ENCODE measurements at regions not wholly inside any gene's neighbourhood (a gene's known extent, or its start where the extent isn't known, plus 50 kb on each side); places are given as distances from the start of the nearest gene placed in this dataset.

GRCh38 chr3:74463515-74463914, 150.9 kb downstream of the CNTN3 start:
- no peak for DNase-seq (ENCODE audit: extremely low spot score in 2 of 2)
- Histone ChIP-seq H3K4me1 (no peaks in the 10 kb centered on the region), H3K36me3 (no peaks in the 10 kb centered on the region), H3K27me3 (no peaks in the 10 kb centered on the region), H3K4me3 (no peak overlapping the region), H3K27ac (no peak overlapping the region), H3K9me3 (no peaks in the 10 kb centered on the region)
- intact Hi-C loops (cut with DNase I): no loop called here
- no peak for TF ChIP-seq CTCF (IDR thresholded peaks at IDR 0.05)
- no peak for TF ChIP-seq POLR2AphosphoS5 (IDR thresholded peaks at IDR 0.05; ENCODE audit: insufficient read depth in 1 of 2, low read depth in 1 of 2)
- TF ChIP-seq POLR2A (IDR thresholded peaks at IDR 0.05): no peak

DNA sequence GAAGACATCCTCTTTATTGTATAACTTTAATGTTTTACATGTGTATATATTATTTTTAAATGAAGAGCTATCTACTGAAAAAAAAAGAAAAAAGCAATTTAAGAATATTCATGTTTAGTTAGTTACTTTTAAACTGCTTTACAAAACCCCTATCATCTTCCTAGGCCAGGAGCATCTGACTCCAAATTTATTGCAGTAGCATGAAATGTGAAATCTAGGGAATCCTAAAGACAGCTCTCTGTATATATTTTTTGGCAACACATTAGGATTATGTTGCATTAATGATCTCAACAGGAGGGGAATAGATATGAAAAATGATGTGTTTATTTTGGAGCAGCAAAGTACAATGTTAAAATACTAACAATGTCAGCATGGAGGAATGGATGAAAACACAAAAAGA, 158.3 kb downstream of the CNTN3 start:
- intact Hi-C loops (cut with DNase I): no loop called here
- H3K4me3 ChIP-seq: no peak overlapping the region
- H3K9me3 ChIP-seq: no peaks in the 10 kb centered on the region
- no peak overlapping the region for H3K27ac ChIP-seq
- TF ChIP-seq CTCF (IDR thresholded peaks at IDR 0.05) (no peak), POLR2AphosphoS5 (IDR thresholded peaks at IDR 0.05; ENCODE audit: insufficient read depth in 1 of 2, low read depth in 1 of 2) (no peak), POLR2A (IDR thresholded peaks at IDR 0.05) (no peak)
- no peaks in the 10 kb centered on the region for H3K36me3 ChIP-seq
- no peaks in the 10 kb centered on the region for H3K4me1 ChIP-seq
- no peak for DNase-seq (ENCODE audit: extremely low spot score in 2 of 2)
- no peaks in the 10 kb centered on the region for H3K27me3 ChIP-seq

GRCh38 chr3:74447221-74447620, 167.2 kb downstream of the CNTN3 start:
- no peak overlapping the region for H3K4me3 ChIP-seq
- TF ChIP-seq POLR2A (IDR thresholded peaks at IDR 0.05): no peak
- TF ChIP-seq POLR2AphosphoS5 (IDR thresholded peaks at IDR 0.05; ENCODE audit: insufficient read depth in 1 of 2, low read depth in 1 of 2): no peak
- TF ChIP-seq CTCF (IDR thresholded peaks at IDR 0.05): no peak
- no peaks in the 10 kb centered on the region for H3K36me3 ChIP-seq
- no peak for DNase-seq (ENCODE audit: extremely low spot score in 2 of 2)
- H3K4me1 ChIP-seq: no peaks in the 10 kb centered on the region
- no peak overlapping the region for H3K27ac ChIP-seq
- no peaks in the 10 kb centered on the region for H3K27me3 ChIP-seq
- intact Hi-C loops (cut with DNase I): no loop called here
- no peaks in the 10 kb centered on the region for H3K9me3 ChIP-seq

DNA sequence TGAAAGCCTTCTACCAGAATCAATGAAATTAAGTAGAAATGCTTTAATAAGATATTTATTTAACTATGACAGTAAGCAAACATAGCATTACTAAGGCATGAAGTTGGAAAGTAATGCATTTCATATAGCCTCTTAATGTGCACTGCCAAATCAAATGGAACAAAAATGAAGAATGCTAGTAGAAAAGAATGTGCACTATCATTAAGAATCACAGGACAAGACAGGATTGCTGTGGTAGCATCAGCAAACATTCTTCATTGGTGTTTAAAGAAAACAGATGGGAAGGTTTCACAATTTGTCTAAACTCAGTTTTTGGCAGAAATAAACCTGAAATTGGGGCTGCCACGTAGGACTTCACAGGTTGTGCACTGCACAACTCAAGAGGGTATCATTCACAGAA, 168.9 kb downstream of the CNTN3 start:
- Histone ChIP-seq H3K27me3 (no peaks in the 10 kb centered on the region), H3K4me3 (no peak overlapping the region), H3K9me3 (no peaks in the 10 kb centered on the region), H3K27ac (no peak overlapping the region), H3K36me3 (no peaks in the 10 kb centered on the region), H3K4me1 (no peaks in the 10 kb centered on the region)
- TF ChIP-seq POLR2A (IDR thresholded peaks at IDR 0.05): no peak
- TF ChIP-seq CTCF (IDR thresholded peaks at IDR 0.05): no peak
- TF ChIP-seq POLR2AphosphoS5 (IDR thresholded peaks at IDR 0.05; ENCODE audit: insufficient read depth in 1 of 2, low read depth in 1 of 2): no peak
- DNase-seq (ENCODE audit: extremely low spot score in 2 of 2): no peak
- intact Hi-C loops (cut with DNase I): no loop called here

- TF ChIP-seq CTCF (IDR thresholded peaks at IDR 0.05): no peak
- no peak for TF ChIP-seq POLR2A (IDR thresholded peaks at IDR 0.05)
- TF ChIP-seq POLR2AphosphoS5 (IDR thresholded peaks at IDR 0.05; ENCODE audit: insufficient read depth in 1 of 2, low read depth in 1 of 2): no peak
- Histone ChIP-seq H3K36me3 (no peaks in the 10 kb centered on the region), H3K4me1 (no peaks in the 10 kb centered on the region), H3K4me3 (no peak overlapping the region), H3K27ac (no peak overlapping the region), H3K27me3 (no peaks in the 10 kb centered on the region), H3K9me3 (no peaks in the 10 kb centered on the region)
- DNase-seq (ENCODE audit: extremely low spot score in 2 of 2): no peak
- intact Hi-C loops (cut with DNase I): no loop called here
Observed at GRCh38 chr3:74443102-74443501, 171.4 kb downstream of the CNTN3 start.

All from vagina (tissue), 2 donors.